NCI-H345 treated with DMSO at 0.1 percent for 48 hours (cell line): ENCODE measurements at regions not wholly inside any gene's neighbourhood (a gene's known extent, or its start where the extent isn't known, plus 50 kb on each side); places are given as distances from the start of the nearest gene placed in this dataset.
"Not testable (repeated sequence)": the region's sequence is repeated elsewhere in the genome, so short reads cannot be mapped to it uniquely, and the experiment has no call there.

Source experiments
- DNase-seq: peaks from one replicate; lab custom pipeline; 2025; ENCODE audit not compliant: unreplicated experiment; lab: John Stamatoyannopoulos, UW

DNA sequence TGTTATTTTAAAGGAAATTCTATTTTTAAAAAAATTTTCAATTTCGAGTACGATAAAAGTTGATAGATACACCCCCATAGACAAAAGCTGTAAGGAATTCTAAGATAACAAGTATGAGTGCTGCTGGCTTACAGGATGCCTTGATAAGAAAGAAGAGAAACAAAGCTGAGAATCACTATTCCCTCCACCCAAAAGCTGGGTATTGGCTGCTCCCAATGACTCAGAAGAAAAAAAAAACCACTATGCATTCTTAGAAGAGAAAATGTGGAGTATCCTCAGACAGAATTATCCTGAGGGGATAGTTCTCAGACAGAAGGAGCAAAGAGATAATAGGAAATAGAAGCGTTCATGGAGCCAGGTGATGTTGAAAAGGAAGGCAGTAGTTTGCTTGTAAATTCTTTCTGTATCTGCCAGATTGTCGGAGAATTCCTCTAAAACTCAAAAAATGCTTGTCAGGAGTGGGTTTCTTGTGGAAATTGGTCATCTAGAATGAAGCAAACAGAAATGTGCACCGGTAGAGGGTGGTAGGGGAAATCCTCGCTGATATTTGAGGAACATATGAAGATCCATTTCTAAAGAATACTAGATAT lies 217.5 kb upstream of the ADAMTS3 start:
- no peak for DNase-seq

DNA sequence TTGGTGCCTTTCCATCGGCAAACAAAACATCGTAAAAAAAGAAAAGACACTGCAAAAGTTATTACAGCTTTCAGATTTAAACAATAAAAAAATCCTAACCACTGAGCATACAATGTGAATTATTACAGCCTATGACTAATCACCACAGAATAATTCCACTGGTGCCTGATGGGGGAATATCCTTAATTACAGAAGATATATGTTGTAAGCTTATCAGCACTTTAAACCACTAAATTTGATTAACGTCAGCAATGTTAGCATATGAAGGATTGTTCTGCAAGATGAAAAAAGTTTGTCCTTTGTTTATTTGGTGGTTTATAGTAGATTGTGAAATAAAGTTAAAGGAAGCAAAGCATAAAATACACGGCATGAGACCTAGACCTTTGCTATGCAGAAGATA lies 210.2 kb upstream of the ADAMTS3 start:
- DNase-seq: no peak

DNA sequence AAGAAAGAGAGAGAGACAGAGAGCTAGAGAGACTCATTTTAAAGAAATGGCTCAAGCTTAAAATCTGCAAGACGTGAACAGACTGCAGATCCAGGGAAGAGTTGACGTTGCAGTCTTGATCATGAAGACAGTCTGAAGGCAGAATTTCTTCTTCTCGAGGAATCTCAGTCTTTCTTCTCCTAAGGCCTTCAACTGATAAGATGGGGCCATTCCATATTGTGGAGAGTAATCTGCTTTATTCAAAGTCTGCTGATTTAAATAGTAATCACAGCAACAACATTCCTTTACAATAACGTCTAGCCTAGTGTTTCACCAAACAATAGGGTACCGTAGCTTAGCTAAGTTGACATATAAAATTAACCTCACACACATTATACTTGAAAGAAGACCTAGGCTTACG lies 208.4 kb upstream of the ADAMTS3 start:
- DNase-seq: no peak

DNA sequence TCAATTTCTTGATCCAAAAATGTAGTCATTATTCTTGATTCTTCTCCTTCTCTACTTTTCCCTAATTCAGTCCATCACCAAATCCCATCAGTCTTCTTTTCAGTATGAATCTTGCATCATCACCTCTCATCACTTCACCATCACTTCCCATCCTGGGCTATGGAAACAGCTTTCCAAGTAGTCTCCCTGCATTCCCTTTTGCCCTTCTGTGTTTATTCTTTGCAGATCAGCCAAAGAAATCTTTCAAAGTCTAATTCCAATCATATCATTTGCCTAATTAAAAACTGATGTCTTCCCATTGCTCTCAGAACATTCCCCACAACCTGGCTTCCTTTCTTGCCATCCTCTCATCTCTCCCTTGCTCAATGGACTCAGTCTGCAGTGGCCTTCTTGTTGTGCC lies 201.7 kb upstream of the ADAMTS3 start:
- no peak for DNase-seq

DNA sequence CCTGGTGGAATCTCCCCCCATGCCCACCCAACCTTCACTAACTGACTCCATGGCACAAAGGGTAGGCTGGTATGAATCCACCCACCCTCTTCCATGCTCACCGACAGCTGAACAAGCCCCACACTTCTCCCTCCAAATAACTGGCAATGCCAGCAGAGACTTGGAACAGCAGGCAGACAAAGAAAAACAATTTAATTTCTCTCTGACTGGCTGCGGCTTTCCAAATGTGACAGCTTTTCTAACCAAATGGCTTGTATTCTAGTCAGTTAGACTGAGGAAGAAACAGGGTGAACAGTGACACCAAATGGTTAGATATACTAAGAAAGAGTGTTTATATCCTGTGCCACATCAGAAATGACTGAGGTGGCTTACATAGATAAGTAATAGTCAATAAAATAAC lies 199.3 kb upstream of the ADAMTS3 start:
- no peak for DNase-seq

DNA sequence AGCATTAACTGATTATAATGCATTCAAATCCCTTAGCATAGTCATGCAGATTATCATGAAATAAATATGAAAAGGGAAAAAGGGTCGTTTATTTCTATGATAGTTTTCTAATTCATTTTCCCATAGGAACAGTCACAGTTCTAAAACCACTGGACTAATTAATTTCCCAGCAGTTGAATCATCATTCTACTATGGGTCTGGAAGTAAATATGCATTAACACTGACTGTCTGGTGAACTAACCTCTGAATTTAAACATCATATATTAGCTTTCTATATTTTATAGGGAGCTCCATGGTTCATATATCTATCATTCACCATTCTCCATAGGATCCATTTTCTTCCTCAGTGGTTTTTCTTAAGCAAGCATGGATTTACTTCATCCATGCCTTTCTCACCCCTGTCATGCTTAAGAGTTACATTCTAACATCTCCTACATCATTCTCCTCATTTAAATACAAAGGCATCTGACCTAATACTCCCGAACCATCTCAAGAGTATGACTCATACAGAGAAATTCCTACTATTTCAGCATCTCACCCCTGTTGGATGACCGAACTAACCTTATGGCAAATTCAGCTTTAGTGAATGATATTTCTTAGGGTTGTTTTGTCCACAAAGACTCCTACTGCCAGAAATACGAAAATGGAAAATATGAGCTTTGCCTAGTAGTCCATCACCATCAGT lies 198.7 kb upstream of the ADAMTS3 start:
- no peak for DNase-seq

DNA sequence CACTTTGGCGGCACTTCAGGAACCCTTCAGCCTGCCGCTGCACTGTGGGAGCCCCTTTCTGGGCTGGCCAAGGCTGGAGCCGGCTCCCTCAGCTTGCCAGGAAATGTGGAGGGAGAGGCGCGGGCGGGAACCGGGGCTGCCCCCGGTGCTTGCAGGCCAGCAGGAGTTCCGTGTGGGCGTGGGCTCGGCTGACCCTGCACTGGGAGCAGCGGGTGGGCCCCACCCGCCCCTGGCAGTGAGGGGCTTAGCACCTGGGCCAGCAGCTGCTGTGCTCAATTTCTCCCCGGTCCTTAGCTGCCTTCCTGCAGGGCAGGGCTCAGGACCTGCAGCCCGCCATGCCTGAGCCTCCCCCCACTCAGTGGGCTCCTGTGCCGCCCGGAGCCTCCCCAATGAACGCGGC lies 196.8 kb upstream of the ADAMTS3 start:
- DNase-seq: not testable (repeated sequence)

DNA sequence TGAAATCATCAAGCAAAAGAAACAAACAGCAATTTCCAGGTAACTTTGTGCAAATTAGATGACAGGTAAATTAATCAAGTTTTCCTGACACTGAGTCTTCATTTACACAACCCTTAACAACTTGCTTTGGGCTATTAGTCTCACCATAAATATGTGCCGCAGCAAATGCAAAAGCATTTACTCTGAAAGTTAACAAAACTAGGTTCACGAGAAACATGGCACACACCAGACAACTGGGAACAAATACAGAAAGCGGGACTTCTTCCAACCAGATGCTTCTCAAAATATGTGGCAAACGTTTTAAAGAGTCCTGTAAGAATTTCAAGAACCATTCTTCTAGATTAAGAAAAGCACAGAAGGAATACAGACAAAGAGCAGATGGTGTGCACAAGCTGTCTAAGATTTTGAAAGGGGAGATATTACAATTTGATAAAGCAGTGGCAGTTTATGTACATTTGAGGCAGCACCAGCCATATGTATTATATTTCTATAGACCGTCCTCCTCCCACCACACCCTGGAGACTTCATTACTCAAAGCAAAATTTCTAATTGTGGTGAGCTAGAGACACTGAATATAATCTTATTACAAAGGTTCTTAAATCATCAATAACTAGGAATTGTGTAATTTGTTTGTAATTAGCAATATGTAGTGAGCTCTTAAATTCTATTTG lies 192.5 kb upstream of the ADAMTS3 start:
- no peak for DNase-seq

DNA sequence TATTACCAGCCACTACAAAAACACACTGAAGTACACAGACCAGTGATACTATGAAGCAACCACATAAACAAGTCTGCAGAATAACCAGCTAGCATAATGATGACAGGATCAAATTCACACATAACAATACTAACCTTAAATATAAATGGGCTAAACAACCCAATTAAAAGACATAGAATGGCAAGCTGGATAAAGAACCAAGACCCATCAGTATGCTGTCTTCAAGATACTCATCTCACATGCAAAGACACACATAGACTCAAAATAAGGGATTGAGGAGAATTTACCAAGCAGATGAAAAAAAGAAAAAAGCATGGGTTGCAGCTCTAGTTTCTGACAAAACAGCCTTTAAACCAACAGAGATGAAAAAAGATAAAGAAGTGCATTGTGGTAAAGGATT lies 184.4 kb upstream of the ADAMTS3 start:
- not testable (repeated sequence) for DNase-seq

DNA sequence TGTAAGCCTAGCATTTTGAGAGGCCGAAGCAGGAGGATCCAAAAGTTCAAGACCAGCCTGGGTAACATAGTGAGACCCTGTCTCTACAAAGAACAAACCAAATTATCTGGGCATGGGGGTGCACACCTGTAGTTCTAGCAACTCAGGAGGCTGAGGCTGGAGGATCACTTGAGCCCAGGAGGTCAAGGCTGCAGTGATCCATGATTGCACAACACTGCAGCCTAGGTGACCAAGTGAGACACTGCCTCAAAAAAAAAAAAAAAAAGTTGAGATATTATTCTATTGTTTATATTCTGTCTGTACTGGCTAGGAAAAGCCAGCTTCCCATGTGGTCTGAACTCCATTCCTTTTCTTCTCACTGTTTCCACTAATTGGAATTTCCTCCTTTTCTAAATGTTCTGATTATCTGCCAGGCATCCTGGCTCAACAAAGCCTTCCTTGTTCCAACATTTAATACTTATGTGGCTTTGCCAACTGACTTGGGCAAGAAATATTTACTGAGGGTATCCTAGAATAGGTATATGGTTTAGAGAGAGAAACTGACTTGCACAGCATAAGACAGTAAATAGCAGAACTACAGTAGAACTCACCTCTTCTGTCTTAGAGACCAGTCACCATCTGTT lies 175.2 kb upstream of the ADAMTS3 start:
- DNase-seq: no peak

DNA sequence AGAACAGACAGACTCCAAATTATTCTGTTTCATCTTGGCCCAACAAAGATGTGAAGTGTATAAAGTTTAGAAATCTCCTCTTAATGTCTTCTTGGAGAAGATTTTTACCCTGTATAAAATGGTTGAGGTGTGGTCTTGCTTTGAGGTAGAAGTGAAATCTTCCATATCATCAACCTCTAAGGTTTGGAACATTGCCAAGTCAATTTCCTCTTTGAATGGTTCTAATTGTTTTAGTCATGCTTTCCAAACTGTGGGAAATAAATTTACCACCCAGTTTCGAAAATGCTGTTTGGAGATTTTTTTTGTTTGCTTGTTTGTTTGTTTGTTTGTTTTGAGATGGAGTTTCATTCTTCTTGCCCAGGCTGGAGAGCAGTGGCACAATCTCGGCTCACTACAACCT lies 174.1 kb upstream of the ADAMTS3 start:
- no peak for DNase-seq

DNA sequence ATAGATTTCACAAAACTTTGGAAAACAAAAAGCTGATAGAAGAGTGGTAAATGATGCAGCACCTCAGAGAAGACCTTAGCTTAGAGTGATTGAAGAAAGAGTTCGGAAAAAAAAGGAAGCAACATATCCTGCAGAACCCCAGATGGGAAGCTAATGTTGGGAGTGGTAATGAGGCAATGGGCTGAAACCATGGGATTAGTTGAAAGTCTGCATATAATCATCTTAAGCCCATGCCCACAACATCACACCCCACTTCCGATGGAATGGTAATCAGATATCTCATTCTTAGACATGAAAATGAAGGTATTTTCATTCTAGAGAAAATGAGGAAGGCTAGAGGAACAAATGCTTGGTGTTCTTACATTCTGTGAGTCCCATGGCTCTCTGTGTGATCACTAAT lies 146.3 kb upstream of the ADAMTS3 start:
- DNase-seq: no peak

DNA sequence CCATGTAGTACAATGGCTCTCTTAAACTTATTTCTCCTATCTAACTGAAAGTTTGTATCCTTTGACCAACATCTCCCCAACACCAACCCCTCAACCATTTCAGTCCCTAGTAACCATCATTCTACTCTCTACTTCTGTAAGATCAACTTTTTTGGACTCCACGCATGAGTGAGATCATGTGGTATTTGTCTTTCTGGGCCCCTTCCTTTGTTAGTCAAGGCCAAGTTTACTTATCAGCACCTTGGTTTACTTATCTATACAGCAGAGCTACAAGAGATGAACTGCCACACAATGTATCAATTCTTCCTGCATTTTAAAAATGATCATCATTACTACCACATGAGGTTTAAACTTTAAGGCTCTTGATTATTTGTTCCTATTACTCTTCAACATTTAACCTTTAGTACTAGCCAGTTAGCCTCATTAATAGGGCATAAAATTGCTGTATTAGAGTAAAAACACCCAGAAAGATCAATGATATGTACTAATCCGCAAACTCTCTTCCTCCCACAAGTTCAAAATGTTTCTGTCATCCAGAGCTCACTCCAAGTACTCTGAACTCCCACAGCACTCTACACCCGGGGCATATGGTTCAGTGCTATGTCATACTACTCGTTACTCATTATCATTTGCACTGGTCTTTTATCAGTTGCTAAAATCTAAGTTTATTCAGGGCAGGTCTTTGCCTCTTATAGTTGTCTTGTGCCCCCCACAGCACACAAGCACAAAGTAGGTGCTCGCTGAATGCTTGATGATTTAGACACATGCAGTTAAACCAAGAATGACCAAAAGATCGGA lies 145.7 kb upstream of the ADAMTS3 start:
- no peak for DNase-seq

DNA sequence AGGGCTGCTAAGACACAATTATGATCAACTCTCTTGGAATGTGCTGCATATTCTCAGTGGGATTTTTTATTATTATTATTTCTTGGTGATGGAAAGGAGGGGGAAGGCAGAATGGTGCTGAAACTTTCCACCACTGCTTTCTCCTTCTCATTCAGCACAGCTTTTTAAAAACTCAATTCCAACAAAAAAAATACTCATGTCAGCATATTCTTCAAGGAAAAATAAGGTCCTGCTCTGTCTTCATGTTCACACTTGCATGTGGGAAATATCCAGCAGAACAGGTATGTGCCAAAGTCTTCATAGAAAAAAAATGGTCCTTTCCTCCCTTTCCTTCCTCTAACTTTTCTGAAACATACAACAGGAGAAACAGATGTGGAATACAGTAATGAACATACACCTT lies 144.0 kb upstream of the ADAMTS3 start:
- DNase-seq: no peak

DNA sequence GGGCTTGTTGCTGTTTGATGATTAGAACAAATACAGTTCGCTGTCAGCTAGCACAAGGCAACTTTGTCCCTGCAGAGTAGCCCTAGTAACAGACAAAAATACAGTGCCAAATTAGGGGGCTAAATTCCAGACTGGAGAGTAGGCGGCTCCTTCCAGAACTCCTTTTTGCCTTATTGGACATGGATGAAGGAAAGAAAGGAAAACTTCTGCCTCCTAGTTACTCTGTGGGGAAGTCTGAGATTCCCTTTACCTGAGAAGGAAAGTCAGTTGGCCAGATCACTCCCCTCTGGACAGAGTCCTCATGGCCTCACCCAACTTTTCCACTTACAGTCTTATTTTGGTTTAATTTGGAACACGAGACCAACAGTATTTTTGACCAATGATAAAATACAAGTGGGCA lies 140.5 kb upstream of the ADAMTS3 start:
- no peak for DNase-seq

DNA sequence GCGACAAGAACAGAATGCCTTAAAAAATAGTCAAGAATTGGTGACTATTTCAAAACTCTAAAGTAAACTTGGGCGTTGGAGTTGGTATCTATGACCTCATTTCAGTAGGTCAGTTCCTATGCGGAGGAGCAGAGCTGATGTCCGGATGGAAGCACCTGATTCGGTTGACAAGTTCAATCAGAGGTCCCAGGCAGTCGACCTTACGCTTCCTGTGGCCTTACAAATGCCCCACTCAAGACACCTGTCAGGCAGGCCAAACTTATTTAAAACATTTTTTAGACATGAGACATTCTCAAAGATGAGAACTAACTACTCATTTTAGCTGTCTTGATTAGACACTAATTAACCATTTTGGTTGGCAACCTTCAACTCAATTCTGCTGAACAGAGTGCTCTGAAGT lies 137.7 kb upstream of the ADAMTS3 start:
- DNase-seq: no peak

DNA sequence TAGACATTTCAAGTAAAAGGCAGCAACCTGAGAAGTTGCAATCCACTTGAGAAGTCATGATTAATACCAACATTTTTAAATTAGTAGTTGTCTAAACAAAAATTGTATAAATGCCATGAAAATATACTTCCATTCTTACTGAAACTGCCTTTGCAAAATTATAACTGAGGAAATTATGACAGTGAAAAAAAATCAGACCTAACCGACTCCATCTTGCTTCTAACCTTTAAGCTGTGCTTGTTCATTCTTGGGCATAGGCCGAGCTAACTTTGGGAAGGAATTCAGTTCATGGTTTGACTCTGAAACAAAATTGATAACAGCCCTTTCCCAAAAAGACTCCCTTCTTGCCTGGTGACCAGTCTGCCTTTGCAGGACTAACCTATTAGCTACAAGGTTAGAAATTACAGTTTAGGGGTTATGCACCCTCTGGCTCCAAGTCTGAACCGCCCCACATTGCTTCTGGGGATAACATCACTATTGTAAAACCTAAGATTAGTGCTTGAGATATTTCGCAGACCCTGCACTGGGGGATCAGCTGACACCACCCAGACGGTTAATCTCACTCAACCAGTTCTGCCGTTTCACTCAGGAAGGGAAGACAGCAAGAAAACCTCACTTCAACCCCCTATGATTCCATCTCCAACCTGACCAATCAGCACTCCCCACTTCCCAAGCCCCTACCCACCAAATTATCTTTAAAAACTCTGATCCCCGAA lies 136.1 kb upstream of the ADAMTS3 start:
- not testable (repeated sequence) for DNase-seq

DNA sequence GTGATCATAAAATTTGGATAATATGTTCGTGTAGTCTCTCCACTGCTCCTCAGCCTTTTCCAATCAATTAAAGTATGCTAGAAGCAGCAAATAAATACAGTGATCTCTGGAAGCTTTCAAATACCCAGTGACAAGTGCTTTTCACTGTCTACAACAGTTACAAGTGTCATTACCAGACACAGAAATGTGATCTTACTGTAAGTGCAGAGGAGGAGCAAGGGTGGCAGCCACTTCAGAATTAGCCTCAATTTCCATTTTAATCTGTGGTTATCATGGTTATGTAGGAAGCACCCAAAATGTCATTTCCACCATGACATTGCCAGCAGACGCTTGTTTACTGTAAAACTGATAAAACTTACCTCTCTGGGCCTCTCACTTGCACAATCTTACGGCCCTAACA lies 133.9 kb upstream of the ADAMTS3 start:
- DNase-seq: no peak

DNA sequence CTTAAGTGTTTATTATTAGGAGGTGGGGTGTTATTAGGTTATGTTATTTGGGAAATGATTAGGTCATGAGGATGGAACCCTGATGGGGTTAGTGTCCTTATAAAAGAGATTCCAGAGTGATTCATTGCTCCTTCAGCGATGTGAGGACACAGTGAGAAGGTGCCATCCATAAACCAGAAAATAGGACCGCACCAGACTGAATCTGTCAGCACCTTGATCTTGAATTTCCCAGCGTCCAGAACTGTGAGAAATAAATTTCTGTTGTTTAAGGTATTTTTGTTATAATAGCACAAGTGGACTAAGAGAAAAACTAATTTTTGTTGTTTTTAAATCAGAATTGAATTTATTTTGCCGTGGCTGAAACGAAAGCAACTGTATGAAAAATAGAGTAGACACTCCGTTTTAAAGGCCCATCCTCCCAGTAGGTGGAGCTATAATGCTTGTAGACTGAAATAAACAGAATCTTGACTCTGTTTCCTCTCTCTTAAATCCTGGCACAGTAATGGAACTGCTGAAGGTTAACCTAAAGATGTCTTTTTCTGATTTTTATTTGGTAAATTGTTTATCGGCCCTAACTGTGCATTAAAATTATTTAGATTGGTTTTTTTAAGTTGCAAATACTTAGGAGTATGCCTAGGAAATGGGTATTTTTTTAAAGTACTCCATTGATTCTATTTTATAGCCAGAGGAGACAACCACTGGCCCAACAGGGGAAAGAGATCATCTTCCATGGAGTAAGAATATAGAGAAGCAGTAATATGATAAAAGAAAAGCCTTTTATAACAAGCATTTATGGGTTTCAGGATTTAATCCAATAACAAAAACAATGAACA lies 133.2 kb upstream of the ADAMTS3 start:
- peak; percentile 5 for DNase-seq

DNA sequence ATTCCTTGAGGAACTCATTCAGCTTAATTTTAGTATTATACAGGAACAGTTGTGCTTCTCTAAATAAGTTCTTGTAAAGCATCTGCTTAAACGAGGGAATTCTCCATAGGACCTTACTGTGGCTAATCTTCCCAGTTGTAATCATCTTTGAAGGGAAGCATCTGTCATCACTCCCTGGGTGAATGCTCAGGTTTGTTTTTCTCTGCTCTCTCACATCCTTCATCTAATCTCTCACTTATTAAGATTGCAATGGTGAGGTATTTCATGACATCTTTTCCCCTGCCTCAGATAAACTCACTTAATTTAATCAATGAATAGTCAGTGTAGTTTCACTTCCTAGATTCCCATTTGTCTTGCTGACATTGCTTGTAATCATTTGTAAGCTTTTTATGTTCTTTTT lies 121.8 kb upstream of the ADAMTS3 start:
- no peak for DNase-seq
